CD1c-positive myeloid dendritic cell (primary cell): ENCODE measurements at regions not wholly inside any gene's neighbourhood (a gene's known extent, or its start where the extent isn't known, plus 50 kb on each side); places are given as distances from the start of the nearest gene placed in this dataset.

ENCODE experiments used
- DNase-seq: peaks from one replicate; pipeline ENCODE4 v3.0.0-alpha.2; 2016; ENCODE audit errors: extremely low spot score

DNA sequence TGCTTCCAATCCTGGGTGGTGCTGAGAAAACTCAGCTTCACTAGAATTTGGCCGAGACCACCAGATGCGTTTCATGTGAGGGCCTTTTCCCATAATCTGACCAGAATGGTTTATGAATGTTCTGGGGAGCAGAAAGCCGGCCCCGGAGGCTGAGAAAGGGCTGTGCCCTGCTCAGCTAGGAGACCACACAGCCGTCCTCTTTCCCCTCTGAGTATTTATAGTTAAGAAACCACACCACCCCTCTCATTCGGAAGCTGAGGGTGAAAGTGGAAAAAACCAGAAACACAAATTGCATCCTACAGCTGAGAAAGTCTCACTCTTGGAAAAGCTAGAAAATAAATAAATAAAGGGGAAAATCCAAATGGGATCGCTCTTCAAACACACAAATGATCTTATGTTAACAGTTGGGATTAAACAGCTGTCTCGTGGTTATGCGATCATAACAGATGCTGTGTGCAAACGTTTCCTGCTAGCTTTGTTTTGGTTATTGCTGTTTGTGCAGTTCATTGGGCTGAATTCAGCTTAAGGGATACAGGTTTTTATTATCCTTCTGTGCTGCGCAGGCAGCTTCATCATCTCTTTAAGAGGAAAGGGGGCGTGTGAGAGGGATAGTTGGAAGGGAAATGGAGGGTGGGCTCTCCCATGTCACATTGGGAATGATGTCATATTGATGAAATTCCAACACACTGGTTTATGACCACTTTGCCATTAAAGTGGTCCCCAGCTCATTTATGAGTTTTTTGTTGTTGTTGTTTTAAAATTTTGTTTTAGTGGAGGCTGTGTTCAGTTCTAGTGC is 1026.2 kb upstream of the NR2F2 start:
- DNase-seq: no peak

DNA sequence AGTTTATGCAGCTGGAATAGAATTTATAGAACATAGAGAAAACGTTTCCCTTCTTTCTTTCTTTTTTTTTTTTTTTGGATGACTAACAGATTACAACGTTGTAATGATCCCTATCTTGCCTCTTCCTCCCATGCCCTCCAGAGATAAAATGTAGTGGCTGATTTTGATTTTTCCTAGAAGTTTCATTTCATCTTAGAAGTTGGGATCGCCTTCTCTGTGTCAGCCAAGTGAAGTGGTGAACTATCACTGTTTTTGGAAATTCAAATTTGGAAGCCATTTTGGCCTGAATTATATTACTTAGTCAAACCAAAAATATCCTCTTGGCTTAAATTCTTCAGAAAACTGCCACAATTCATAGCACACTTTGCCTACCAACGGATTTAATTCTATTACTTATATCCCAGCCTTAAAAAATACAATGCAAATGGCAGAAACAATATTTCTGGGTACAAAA is 1025.5 kb upstream of the NR2F2 start:
- no peak for DNase-seq

DNA sequence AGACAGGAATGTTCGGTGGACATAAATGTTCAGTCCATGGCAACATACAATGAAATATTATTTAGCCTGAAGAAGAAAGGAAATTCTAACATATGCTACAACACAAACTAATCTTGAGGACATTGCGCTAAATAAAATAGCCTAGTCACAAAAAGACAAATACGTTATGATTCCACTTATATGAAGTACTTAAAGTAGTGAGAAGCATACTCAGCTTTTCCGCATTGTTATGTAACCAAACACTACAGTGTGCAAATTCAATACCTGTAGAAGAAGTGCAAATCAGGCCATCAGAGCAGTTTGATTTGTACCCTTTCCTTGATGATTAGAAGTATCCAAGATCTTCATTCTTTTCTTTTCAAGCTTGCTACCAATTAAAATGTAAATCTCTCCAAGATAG is 1023.4 kb upstream of the NR2F2 start:
- DNase-seq: no peak

DNA sequence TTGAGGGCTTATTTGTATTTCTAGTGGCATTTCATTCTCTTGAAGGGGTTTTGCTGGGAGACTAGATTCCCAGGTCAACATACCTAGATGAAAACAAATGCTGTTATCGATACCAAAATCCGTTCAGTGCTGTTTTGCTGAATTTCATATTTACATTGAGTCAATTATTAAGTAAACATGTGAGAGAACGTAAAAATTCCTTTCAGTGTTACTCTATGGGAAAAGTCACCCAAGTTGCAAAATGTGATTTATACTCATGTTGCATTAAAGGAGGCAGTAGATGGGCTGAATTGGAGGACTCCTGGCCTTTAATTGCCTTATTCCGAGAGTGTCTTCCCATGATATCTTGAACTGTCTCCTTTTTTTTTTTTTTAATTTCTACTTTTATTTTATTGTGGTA is 1011.3 kb upstream of the NR2F2 start:
- DNase-seq: no peak

DNA sequence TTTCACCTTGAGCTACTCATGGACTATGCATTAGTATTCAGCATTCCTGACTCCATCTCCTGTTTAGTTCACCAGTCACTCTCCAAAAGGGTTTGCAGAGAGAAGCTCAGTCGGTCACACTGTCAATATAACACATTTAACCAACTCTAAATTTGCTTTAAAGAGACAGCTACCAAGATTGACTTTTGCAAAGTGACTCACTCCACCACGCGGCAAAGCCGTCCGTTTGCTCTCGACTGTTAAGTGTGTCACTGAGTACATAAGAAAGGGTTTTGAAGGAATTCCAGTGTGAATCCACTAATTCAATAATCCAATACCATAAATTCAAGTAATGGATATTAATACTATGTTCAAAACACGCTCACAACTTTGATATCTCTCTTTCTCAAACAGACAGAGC is 1006.7 kb upstream of the NR2F2 start:
- DNase-seq: no peak

DNA sequence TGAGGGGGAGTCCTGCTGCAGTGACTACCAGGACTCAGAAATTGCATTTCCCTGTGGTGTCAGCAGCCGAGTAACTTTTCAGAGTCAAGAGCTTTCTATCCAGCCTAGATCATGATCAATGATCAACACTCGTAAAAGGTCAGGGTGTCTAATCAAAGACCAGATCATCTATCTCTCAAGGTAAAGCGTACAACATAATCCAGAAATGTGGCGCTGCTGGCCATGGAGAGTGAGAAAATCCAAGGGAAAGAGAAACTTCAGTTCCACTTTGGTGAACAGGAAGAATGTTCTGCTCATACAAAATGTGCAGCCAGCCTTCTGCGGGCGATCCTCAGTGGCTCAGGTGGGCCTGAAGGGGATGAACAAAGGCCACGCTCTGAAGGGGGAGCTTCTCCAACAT is 1005.8 kb upstream of the NR2F2 start:
- DNase-seq: no peak

DNA sequence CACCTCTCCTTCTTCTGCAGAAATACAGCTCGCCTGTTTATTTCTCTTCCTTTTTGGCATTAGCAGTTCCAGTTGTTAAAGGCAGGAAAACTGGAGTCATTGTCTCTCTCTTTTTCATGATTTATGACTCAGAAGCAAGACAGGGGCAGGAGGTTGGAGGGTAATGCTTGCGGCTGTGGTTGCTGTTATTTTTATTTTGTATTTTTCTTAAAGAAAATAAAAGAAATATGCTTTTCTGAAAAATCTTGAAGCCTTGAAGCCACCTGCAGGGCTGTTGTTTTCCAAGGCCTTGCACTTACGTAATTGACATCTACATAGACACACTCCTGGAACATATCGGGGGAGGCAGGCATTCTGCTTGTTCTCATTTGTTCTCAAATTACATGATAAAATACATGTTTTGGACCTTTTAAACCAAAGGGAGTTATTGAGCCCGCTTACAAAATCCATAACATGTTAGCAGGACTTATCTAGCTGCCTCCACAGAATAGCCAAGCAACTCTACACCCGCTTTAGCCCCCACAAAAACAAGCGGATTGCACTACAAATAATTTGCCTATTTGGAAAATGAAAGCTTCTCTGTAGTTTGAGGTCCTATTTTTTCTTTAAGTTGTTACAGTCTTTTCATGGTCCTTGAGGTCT is 1004.6 kb upstream of the NR2F2 start:
- DNase-seq: no peak

DNA sequence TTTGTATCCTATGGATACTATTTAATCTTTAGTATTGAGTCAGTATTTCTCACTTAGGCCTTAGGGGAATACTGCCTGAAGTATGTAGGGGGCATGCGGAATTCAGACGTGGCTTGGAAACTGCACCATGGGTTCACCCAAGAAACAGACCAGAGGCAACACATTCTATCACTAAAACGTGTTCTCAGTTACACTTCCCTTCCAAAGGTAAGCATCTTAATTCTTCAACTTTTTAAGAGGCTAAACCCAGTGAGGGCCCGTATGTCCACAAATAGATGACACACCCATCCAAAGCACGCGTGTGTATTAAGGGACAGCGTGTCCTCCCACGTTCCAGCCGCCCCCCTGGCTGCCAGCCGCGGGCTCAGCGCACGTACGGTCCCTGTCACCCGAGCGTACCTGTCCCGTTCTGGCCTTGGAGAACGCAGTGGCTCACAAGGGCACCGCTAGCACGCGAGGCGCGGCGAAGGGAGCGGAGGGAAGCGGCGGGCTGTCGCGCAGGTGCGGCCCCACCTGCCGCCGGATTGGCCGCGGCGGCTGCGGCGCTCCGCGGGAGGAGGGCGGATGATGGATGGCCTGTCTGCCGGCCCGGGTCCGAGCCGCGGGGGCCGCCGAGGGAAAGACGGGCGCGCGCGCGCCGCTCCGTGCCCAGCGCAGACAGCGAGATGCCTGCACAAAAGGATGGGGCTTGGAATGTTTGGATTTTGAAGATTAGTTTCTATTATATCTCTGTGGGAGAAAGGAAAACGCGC is 1003.9 kb upstream of the NR2F2 start:
- DNase-seq: no peak

DNA sequence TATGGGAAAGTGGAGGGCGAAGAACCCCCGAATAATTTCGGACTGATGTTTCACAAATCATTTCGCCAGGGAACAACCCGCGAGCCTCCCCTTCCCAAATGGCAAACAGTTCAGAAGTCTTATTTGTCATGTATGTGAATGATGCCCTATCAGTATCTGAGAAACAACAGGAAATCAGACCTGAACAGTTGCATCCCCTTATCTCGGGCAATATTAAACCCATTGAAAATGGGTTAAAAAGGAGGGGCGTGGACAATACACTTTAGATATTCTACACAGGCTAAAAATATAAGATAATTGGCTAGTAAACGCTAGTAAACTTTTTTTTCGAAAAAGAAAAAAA is 1003.3 kb upstream of the NR2F2 start:
- no peak for DNase-seq

DNA sequence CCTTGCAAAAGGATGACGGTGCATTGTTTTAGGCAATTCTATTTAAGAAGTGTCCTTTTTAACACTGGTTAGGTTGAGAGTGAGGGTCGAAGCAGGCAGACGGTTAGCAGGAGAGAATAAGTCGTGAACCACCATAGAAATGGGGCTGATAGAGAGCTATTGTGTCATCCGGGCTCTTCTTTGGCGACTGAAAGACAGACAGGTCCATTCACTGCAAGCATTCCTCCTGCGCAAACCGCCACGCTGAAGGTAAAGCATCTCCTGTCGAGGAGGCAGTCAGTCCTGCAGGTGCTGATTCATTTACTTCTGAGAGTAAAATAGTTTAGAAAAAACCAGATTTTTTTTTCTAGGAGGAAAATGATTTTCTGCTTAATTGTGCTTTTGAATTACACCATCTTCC is 1002.8 kb upstream of the NR2F2 start:
- no peak for DNase-seq

DNA sequence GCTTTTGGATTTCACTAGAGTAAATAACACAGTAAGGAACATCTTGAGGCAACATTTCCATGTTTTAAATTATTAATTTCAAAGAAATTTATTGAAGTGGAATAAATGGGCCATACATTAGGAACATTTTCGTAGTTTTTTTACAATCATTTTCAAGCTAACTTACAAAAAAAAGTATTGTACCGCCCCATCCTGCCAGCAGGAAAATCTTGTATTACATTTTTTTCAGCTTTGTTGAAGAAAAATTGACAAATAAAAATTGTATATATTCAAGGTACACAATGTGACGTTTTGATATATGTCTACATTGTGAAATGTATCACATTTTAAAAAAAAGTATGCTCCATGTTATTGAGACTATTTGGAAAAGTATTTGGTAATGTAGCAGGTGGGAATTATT is 1001.9 kb upstream of the NR2F2 start:
- DNase-seq: no peak

DNA sequence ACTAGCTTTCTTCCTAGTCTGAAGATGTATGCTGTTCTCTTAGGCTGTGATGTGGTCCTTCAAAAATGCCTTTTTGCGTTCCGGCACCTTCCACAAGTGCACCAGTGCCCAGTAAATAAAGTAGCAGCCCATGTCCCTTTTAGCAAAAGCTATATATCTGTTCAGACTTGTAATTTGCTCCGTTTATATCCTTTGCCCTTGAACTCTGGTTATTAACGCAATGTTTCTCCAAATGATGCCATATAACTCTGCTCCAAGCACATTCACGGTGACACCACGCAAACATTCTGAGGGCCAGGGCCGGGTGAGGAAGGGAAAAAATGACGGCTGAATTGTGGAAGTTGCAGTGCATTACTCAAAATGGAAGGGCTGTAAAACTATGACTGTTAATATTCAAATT is 1001.1 kb upstream of the NR2F2 start:
- DNase-seq: no peak

DNA sequence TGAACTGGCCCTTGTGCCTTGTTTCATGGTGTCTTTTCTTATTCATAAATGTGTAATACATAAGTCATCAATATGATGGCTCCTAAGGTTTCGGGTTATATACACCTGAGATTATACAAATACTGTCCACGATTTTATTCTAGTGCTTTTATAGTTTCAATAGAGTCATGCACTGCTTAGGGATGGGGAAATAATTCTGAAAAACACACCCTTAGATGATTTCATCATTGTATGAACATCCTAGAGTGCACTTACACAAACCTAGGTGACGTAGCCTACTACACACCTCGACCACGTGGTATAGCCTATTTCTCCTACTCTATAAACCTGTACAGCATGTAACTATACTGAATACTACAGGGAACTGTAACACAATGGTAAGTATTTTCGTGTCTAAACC is 988.8 kb upstream of the NR2F2 start:
- no peak for DNase-seq

DNA sequence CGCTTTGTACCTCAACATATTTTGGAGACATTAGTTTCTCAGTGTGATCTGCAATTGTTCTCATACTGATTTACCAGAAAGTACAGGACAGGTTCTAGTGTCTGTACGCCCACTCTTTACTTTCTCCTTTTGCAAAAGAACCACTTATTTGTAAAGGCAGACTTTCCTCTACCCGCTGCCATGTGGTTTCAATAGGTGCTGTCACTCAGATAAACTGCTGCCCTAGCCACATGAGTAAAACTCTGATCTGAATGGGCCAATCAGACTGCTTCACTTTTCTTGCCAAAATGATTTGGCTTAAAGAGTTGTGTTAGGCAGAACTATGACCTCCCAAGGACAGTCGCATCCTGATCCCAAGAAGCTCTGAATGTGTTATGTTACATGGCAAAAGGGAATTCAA is 984.6 kb upstream of the NR2F2 start:
- no peak for DNase-seq

DNA sequence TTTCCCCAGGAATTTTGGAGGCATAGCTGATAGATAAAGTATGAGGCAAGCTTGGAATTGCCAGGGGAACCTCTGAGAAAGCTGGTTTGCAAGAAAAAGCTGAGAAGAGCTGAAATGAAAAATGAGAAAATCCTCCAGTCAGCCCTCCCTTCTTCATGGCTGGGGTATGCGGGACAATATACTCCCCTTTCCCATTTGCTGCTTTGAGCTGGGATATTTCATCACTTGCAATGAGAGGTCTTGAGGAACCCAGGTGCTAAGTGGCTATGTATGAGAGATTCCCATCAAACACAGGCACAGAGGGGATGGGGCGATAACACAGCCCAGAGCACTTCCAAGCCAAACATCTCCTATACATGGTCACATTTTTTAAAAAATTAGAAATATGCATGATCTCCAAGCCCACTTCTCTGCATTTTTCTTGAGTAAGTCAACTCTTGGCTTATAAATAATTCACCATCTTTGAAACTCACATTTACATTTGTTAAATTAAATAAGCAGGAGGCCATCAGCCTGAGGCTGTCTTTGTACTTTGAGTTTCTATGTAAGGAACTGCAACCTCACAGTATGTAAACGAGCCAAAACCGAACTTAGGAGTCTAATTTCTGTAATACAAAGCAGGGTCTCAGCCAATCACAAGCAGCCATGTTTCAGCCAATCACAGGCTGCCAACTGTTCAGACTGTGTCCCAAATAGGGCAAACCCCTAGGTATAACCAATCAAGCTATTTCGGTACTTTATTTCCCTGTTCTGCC is 983.6 kb upstream of the NR2F2 start:
- DNase-seq: no peak

DNA sequence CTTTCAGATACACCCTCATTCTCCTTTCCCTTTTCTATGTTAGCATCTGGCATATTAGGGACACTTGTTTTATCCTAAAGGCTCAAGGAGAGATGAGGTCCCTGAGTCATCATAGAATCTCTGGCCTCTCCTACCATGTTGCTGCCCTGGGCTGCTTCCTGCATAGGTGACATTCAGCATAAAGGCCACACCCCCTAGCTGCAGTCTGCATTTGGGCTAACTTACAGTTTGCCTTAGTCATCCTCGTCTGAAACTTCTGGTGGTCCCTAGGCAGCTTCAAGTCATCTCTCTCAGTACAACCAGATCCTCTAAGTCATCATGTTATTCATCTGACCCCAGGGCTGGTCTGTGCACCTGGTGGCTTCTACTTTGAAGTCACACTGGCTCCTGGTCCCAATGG is 982.7 kb upstream of the NR2F2 start:
- DNase-seq: no peak

DNA sequence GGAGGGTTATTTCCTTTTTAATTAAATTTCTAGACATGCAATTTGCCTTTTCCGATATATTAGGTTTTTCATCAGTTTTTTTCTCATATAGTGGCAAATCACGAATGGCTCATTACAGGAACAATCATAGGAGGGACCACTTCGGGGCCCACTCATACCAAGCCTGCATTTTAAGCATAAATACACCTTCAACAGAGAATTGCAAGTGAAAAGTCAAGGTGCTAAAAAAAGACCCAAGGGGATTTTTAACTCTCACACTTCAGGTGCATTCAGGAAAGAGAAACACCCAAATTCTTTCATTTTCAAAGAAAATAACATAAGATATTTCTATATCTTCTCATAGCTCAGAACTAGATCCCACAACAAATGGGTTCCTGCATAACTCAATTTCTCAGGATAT is 979.6 kb upstream of the NR2F2 start:
- no peak for DNase-seq

DNA sequence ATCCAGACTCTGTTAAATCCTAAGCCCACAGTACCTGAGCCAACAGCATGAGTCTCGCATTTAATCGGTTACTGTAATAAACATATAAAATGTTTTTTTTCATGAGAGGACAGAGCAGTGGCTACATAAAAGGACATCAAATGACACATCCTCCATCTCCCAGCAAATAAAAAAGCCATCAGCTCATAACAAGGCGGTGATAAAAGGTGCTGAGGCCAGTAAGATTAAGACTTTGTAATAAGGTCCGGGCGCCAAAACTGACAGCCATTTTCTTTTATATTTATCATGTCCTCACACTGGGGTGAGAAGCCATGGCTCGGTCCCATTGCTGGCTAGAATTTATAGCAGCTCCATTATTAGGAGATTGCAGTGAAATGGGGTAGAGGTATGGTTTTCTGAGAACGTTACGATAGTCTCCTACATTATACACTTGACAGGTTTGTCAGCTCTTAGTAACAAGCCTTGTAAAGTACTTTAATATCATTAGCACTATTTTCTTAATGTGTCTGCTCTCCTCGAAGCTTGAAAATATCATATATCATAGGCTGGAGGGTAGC is 977.8 kb upstream of the NR2F2 start:
- DNase-seq: no peak

DNA sequence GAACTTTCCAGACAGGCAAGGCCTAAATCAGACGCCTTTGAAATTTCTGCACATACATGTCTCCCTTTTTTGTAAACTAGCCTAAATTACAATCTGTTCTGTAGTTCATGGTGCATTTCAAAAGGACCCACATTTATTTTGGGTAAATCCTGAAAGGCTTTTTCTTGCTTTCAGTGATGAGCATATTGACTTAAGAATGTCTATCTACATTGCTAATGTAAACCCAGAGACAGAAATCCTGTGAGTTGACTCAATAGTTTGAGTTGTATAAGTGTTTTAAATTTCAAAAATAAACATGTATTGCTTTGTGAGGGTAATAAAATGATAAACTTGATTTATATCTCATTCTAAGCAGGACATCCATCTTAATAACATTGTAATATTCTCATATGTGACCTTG is 977.0 kb upstream of the NR2F2 start:
- no peak for DNase-seq

DNA sequence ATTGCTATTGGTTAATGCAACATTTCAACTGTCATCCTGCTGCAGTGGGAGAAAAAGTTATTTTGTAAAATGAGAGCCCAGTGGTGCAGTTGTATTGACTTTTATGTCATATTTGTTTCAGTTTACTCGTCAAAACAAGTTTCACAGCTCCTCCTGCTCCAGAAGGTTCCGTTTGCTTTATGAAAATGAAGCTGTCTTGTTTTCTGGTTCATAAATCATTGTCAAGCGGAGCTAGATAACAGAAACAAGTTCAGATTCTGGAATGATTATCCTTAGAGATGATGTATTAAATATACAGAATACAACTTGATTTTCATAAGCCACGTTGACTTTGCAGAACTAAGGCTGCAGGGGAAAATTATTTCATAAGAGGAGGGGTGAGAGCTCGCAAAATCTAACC is 970.5 kb upstream of the NR2F2 start:
- no peak for DNase-seq

DNA sequence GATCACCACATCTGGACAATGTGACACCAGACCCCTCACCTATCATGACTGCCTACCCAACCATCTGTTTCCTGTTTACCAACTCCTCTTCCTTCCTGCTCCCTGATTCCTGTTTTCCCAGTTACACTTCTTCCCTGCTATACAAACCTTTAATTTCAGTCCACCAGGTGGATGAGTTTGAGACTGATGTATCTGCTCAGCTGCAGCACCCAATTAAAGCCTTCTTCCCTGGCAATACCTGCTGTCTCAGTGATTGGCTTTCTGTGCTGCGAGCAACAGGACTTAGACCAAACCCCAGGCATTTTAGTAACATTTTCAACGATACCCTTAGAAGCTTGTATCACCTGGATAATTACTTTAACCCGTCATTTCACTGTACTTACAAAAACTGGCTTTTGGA is 968.2 kb upstream of the NR2F2 start:
- DNase-seq: no peak

DNA sequence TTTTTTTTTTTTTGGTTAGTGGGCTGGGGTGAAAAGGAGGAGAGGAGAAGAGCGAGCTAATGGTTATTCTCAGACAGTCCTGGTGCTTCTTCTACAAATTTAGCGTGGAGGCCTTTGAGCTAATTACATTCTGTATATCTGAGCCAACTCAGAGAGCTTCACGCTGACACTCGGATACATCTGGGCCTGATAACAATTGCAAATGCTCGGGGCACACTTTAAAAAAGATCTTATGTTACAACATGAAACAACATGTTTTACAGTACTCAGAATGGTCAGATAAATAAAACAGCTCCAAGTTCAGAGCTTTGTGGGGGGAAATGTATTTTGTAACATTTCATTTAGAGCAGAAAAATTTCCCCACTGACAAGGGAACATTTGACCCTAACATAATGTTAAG is 966.9 kb upstream of the NR2F2 start:
- no peak for DNase-seq
